RPMI8226 (cell line): ENCODE measurements at regions not wholly inside any gene's neighbourhood (a gene's known extent, or its start where the extent isn't known, plus 50 kb on each side); places are given as distances from the start of the nearest gene placed in this dataset.
"Not testable (repeated sequence)": the region's sequence is repeated elsewhere in the genome, so short reads cannot be mapped to it uniquely, and the experiment has no call there.

Experiments used
- DNase-seq: peaks from one replicate; pipeline ENCODE4 v3.0.0-alpha.2; 2015

GRCh38 chr1:222229672-222230312 lies 318.1 kb downstream of the HHIPL2 start:
- DNase-seq: no peak

- no peak for DNase-seq
These were observed 322.6 kb downstream of the HHIPL2 start for GRCh38 chr1:222225316-222225691.

GRCh38 chr1:222224636-222225315 lies 323.1 kb downstream of the HHIPL2 start:
- DNase-seq: no peak

GRCh38 chr1:222224156-222224555 lies 323.7 kb downstream of the HHIPL2 start:
- DNase-seq: no peak

GRCh38 chr1:222223010-222223409 lies 324.9 kb downstream of the HHIPL2 start:
- no peak for DNase-seq

- DNase-seq: no peak
These were observed 331.6 kb downstream of the HHIPL2 start for GRCh38 chr1:222216255-222216754.

- DNase-seq: no peak
These were observed 337.1 kb downstream of the HHIPL2 start for GRCh38 chr1:222210776-222211175.

GRCh38 chr1:222204475-222204874 lies 343.4 kb downstream of the HHIPL2 start:
- no peak for DNase-seq

- DNase-seq: no peak
These were observed 345.1 kb downstream of the HHIPL2 start for GRCh38 chr1:222202831-222203230.

- no peak for DNase-seq
These were observed 351.2 kb downstream of the HHIPL2 start for GRCh38 chr1:222196736-222197135.

- no peak for DNase-seq
These were observed 351.6 kb downstream of the HHIPL2 start for GRCh38 chr1:222196288-222196687.

- DNase-seq: no peak
These were observed 352.0 kb downstream of the HHIPL2 start for GRCh38 chr1:222195857-222196256.

GRCh38 chr1:222189218-222189617 lies 358.7 kb downstream of the HHIPL2 start:
- no peak for DNase-seq

- no peak for DNase-seq
These were observed 360.2 kb downstream of the HHIPL2 start for GRCh38 chr1:222187566-222188332.

- DNase-seq: no peak
These were observed 365.3 kb downstream of the HHIPL2 start for GRCh38 chr1:222182641-222183040.

- no peak for DNase-seq
These were observed 366.7 kb downstream of the HHIPL2 start for GRCh38 chr1:222181191-222181590.

- not testable (repeated sequence) for DNase-seq
These were observed 370.4 kb downstream of the HHIPL2 start for GRCh38 chr1:222177496-222177895.

GRCh38 chr1:222171005-222171404 lies 376.9 kb downstream of the HHIPL2 start:
- peak; percentile 38 for DNase-seq

- no peak for DNase-seq
These were observed 379.3 kb downstream of the HHIPL2 start for GRCh38 chr1:222168621-222169020.

- no peak for DNase-seq
These were observed 380.0 kb downstream of the HHIPL2 start for GRCh38 chr1:222167896-222168295.

- peak; percentile 46 for DNase-seq
These were observed 380.8 kb downstream of the HHIPL2 start for GRCh38 chr1:222167111-222167510.

GRCh38 chr1:222165629-222166028 lies 382.3 kb downstream of the HHIPL2 start:
- no peak for DNase-seq

- no peak for DNase-seq
These were observed 384.0 kb downstream of the HHIPL2 start for GRCh38 chr1:222163895-222164294.

GRCh38 chr1:222161676-222162075 lies 386.2 kb downstream of the HHIPL2 start:
- no peak for DNase-seq
